K562 (cell line): ENCODE measurements at regions not wholly inside any gene's neighbourhood (a gene's known extent, or its start where the extent isn't known, plus 50 kb on each side); places are given as distances from the start of the nearest gene placed in this dataset.

Experiments used
- BRD4 ChIP-seq: fragments of 200-600 bp; sonication (generic); IDR thresholded peaks from 2 replicates; pipeline ENCODE4 v1.6.1; 2017; ENCODE audit warnings: inconsistent platforms
- FOXP1 ChIP-seq: sonication (generic); formaldehyde crosslinking; IDR thresholded peaks from 2 replicates; pipeline ENCODE4 v1.8.0; 2022; ENCODE audit warnings: mild to moderate bottlenecking, missing genetic modification reagents
- IRF2 ChIP-seq: sonication (generic); formaldehyde crosslinking; IDR thresholded peaks from 2 replicates; pipeline ENCODE4 v1.8.1; 2022; ENCODE audit warnings: mild to moderate bottlenecking, missing genetic modification reagents
- KDM5B ChIP-seq: fragments of 200-600 bp; sonication (generic); IDR thresholded peaks from 2 replicates; pipeline ENCODE4 v1.6.1; 2012; ENCODE audit warnings: low read depth, mild to moderate bottlenecking, moderate library complexity, low read length, control low read depth, inconsistent platforms; ENCODE audit not compliant: insufficient replicate concordance
- RFX5 ChIP-seq: IDR thresholded peaks from 2 replicates; pipeline ENCODE4 v1.6.1; 2011; ENCODE audit warnings: low read depth, mild to moderate bottlenecking, improper control_type of control experiment, low read length
- ZFX ChIP-seq: sonication (generic); formaldehyde crosslinking; IDR thresholded peaks from 2 replicates; pipeline ENCODE4 v1.8.0; 2022; ENCODE audit warnings: mild to moderate bottlenecking, missing genetic modification reagents, moderate library complexity
- ZNF24 ChIP-seq: fragments of 450-650 bp; IDR thresholded peaks from 2 replicates; pipeline ENCODE4 v1.6.1; 2016
- ZNF584 ChIP-seq: fragments of 200-800 bp; sonication (Bioruptor generic); IDR thresholded peaks from 2 replicates; pipeline ENCODE4 v1.6.1; 2016; ENCODE audit warnings: low read depth, mild to moderate bottlenecking, missing genetic modification characterization, missing compliant biosample characterization
- ZNF778 ChIP-seq: fragments of 450-650 bp; formaldehyde crosslinking; IDR thresholded peaks from 2 replicates; pipeline ENCODE4 v1.4.0; 2020; ENCODE audit warnings: mild to moderate bottlenecking, moderate library complexity
- TF ChIP-seq, protein P1 (sequence below): fragments of 450-650 bp; IDR thresholded peaks from 2 replicates; pipeline ENCODE4 v1.6.1; 2016
- TF ChIP-seq, protein P2 (sequence below): sonication (generic); formaldehyde crosslinking; IDR thresholded peaks from 2 replicates; pipeline ENCODE4 v1.8.0; 2022; ENCODE audit warnings: mild to moderate bottlenecking, missing genetic modification reagents
- TF ChIP-seq, protein P3 (sequence below), 3 experiments: IDR thresholded peaks in 2 of 3; conservative IDR thresholded peaks in 1 of 3; 2 replicates each; pipeline ENCODE4 v1.5.1; 2011 to 2012; ENCODE audit warnings: low read length in 3 of 3, mild to moderate bottlenecking in 3 of 3, control low read depth in 2 of 3, improper control_type of control experiment in 1 of 3, inconsistent platforms in 1 of 3, low read depth in 1 of 3, mixed read lengths in 1 of 3, moderate library complexity in 1 of 3; ENCODE audit not compliant: insufficient read depth in 2 of 3
- TF ChIP-seq, protein P4 (sequence below): fragments of 450-650 bp; formaldehyde crosslinking; IDR thresholded peaks from 2 replicates; pipeline ENCODE4 v1.4.0; 2022; ENCODE audit warnings: missing genetic modification characterization

DNA sequence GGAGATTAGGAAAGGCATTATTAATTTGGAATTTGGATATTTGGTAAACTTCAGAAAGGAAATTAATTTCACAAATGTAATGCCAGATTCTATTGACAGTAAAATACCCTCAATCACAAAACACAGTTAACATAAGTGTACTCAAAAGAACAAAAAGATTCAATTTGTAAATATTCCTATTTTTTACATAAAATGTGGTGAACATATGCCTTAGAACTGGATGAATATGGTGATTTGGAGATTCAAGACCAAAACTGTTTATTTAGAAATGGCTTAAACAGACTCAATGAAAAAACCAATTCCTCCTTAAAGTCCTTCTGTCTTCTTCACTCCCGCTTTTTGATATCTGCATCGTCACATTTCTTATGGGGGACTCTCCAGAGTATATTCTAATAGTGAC is 417.6 kb upstream of the TENM3 start:
- TF ChIP-seq, protein P1, sequence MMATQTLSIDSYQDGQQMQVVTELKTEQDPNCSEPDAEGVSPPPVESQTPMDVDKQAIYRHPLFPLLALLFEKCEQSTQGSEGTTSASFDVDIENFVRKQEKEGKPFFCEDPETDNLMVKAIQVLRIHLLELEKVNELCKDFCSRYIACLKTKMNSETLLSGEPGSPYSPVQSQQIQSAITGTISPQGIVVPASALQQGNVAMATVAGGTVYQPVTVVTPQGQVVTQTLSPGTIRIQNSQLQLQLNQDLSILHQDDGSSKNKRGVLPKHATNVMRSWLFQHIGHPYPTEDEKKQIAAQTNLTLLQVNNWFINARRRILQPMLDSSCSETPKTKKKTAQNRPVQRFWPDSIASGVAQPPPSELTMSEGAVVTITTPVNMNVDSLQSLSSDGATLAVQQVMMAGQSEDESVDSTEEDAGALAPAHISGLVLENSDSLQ: no peak
- TF ChIP-seq, protein P2, sequence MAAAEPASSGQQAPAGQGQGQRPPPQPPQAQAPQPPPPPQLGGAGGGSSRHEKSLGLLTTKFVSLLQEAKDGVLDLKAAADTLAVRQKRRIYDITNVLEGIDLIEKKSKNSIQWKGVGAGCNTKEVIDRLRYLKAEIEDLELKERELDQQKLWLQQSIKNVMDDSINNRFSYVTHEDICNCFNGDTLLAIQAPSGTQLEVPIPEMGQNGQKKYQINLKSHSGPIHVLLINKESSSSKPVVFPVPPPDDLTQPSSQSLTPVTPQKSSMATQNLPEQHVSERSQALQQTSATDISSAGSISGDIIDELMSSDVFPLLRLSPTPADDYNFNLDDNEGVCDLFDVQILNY (CRISPR knock-in tag): no peak
- no peak for TF ChIP-seq BRD4
- TF ChIP-seq, protein P3, sequence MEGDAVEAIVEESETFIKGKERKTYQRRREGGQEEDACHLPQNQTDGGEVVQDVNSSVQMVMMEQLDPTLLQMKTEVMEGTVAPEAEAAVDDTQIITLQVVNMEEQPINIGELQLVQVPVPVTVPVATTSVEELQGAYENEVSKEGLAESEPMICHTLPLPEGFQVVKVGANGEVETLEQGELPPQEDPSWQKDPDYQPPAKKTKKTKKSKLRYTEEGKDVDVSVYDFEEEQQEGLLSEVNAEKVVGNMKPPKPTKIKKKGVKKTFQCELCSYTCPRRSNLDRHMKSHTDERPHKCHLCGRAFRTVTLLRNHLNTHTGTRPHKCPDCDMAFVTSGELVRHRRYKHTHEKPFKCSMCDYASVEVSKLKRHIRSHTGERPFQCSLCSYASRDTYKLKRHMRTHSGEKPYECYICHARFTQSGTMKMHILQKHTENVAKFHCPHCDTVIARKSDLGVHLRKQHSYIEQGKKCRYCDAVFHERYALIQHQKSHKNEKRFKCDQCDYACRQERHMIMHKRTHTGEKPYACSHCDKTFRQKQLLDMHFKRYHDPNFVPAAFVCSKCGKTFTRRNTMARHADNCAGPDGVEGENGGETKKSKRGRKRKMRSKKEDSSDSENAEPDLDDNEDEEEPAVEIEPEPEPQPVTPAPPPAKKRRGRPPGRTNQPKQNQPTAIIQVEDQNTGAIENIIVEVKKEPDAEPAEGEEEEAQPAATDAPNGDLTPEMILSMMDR (IDR thresholded peaks at IDR 0.05 in 2 of 3, conservative IDR thresholded peaks at IDR 0.05 in 1 of 3; ENCODE audit: insufficient read depth in 2 of 3, low read depth in 1 of 3, low read length in 3 of 3): no peak
- TF ChIP-seq ZFX (CRISPR knock-in tag): no peak
- no peak for TF ChIP-seq RFX5
- TF ChIP-seq, protein P4, sequence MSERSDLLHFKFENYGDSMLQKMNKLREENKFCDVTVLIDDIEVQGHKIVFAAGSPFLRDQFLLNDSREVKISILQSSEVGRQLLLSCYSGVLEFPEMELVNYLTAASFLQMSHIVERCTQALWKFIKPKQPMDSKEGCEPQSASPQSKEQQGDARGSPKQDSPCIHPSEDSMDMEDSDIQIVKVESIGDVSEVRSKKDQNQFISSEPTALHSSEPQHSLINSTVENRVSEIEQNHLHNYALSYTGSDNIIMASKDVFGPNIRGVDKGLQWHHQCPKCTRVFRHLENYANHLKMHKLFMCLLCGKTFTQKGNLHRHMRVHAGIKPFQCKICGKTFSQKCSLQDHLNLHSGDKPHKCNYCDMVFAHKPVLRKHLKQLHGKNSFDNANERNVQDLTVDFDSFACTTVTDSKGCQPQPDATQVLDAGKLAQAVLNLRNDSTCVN (CRISPR knock-in tag): no peak
- TF ChIP-seq ZNF584: no peak
- no peak for TF ChIP-seq ZNF24
- TF ChIP-seq KDM5B: no peak
- no peak for TF ChIP-seq IRF2 (CRISPR knock-in tag)
- no peak for TF ChIP-seq FOXP1 (CRISPR knock-in tag)
- no peak for TF ChIP-seq ZNF778 (CRISPR knock-in tag)
